GM23248 (cell line): ENCODE measurements at regions not wholly inside any gene's neighbourhood (a gene's known extent, or its start where the extent isn't known, plus 50 kb on each side); places are given as distances from the start of the nearest gene placed in this dataset.

Source experiments
- EZH2 ChIP-seq: fragments of 200-600 bp; sonication (generic); IDR thresholded peaks from 2 replicates; pipeline ENCODE4 v1.6.1; 2018; ENCODE audit warnings: antibody characterized with exemption, mild to moderate bottlenecking; ENCODE audit not compliant: insufficient read depth, poor library complexity, severe bottlenecking
- EZH2phosphoT487 ChIP-seq: fragments of 200-600 bp; sonication (generic); IDR thresholded peaks from 2 replicates; pipeline ENCODE4 v1.6.1; 2018; ENCODE audit warnings: antibody characterized with exemption, moderate library complexity, mild to moderate bottlenecking, low read depth; ENCODE audit not compliant: insufficient read depth

DNA sequence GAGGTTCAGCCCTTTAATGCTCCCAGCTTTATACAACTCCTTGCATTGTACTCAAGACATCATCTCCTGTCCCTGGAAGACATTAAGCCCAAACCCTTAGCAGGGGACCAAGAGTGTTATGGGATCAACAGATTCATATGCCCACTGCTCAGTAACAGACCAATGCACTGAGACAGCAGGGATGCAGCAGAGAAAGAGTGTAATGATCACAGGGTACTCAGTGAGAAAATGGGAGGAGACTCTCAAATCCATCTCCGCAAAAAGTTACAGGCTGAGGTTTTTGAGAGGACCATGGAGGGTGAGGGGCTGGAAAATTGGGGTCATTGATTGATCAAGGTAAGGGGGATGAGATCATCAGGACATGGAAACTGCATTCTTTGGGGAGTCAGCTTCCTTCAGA is 96.2 kb downstream of the MATN1 start:
- TF ChIP-seq EZH2phosphoT487 = no peak
- no peak for TF ChIP-seq EZH2
